Activated CD4-positive, alpha-beta memory T cell treated with anti-CD3 and anti-CD28 coated beads for 36 hours (primary cell): ENCODE measurements at regions not wholly inside any gene's neighbourhood (a gene's known extent, or its start where the extent isn't known, plus 50 kb on each side); places are given as distances from the start of the nearest gene placed in this dataset.

Source experiments
- CTCF ChIA-PET: fragments of 350-600 bp; sonication (Branson Sonifier 250); formaldehyde crosslinking; loops from one replicate; lab custom pipeline; 2021; ENCODE audit warnings: antibody characterized with exemption, inconsistent platforms; lab: Charles Lee
- POLR2A ChIA-PET: fragments of 350-600 bp; sonication (Branson Sonifier 250); formaldehyde crosslinking; loops from one replicate; lab custom pipeline; 2021; ENCODE audit warnings: antibody characterized with exemption; lab: Charles Lee
- DNase-seq: peaks from one replicate; pipeline ENCODE4 v3.0.0-alpha.2; 2020
- H3K27ac Mint-ChIP-seq: one replicate; pipeline ENCODE4 v1.8.0; 2021; ENCODE audit warnings: mixed read lengths
- H3K27me3 Mint-ChIP-seq: one replicate; pipeline ENCODE4 v1.8.0; 2021; ENCODE audit warnings: mixed read lengths
- H3K36me3 Mint-ChIP-seq: one replicate; pipeline ENCODE4 v1.8.0; 2021; ENCODE audit warnings: mixed read lengths
- H3K4me1 Mint-ChIP-seq: one replicate; pipeline ENCODE4 v1.8.0; 2021; ENCODE audit warnings: low read depth, mixed read lengths
- H3K4me3 Mint-ChIP-seq: one replicate; pipeline ENCODE4 v1.8.0; 2021; ENCODE audit warnings: mild to moderate bottlenecking, mixed read lengths
- H3K9me3 Mint-ChIP-seq: one replicate; pipeline ENCODE4 v1.8.0; 2021; ENCODE audit warnings: mixed read lengths
- intact Hi-C: fragments of 100-400 bp; cut with micrococcal nuclease; formaldehyde crosslinking; loops from one replicate; pipeline ENCODE4 v1.15.1; 2023

DNA sequence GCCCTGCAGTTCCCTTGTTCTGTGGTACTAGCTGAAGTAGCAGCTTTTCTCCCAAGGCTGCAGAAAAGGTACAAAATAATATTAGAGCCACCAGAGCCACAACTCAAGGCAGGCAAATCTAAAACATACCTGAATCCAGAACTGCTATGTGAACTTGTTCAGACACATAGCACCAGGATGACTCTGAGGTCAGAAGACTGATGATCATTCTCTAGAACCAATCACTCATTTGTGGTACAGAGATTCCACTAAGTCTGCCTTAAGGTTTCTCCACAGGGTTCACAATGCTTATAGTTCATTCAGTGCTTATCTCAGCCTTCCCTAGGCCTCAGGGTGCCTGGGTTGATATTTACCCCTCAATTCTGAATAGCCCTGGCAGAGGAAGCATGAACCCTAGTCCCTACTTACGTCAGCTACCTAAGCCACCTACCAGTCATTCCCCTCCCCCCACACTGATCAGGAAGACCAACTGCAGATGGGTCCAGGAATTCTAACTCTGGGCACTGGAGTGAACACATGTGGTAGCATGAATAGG, 140.9 kb upstream of the MOCS1 start:
- no peak overlapping the region for H3K27ac Mint-ChIP-seq
- H3K27me3 Mint-ChIP-seq: peaks cover 12% of the 10 kb centered on the region
- H3K9me3 Mint-ChIP-seq: no peaks in the 10 kb centered on the region
- POLR2A ChIA-PET: no interaction called here
- no peaks in the 10 kb centered on the region for H3K4me1 Mint-ChIP-seq
- DNase-seq: no peak
- intact Hi-C loops: no loop called here
- H3K4me3 Mint-ChIP-seq: no peak overlapping the region
- H3K36me3 Mint-ChIP-seq: no peaks in the 10 kb centered on the region
- CTCF ChIA-PET: no interaction called here

DNA sequence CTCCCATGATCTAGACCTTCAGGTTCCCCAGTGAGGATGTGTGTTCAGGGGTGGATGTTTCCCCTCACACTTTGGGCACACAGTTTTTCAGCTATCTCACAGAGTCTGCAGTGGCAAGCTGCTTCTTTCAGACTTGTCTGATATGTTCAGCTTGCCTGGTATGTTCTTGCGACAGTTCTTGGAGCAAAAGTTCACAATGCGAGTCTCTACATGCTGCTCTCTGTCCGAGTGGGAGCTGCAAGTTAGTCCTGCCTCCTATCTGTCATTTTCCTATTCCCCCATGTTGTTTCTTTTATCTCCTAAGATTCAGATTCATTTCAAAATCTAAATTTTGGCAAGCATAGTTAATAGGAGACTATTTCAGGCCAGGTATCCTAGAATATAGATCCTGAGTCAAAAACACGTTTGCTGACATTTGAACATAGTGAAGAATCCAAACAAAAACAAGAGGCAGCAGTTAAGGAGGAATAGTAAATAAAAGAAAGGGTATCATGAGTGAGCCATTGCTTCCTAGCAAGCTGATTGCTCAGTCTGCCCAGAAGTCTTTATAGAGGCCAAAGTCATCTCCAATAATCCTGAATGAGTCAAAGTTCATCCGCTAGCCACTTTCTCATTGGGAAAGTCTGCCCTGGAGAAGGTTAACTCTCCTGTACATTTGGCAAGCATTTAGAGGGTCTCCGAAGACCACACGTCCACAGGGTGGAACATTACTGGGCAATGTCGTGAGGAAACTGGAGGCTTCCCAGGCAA, 140.2 kb upstream of the MOCS1 start:
- Mint-ChIP-seq H3K36me3 (no peaks in the 10 kb centered on the region), H3K4me1 (no peaks in the 10 kb centered on the region), H3K27me3 (peaks cover 12% of the 10 kb centered on the region), H3K9me3 (no peaks in the 10 kb centered on the region), H3K27ac (no peak overlapping the region), H3K4me3 (no peak overlapping the region)
- no peak for DNase-seq
- intact Hi-C loops: no loop called here
- CTCF ChIA-PET: interaction anchor here (0.9 kb wide), 1 partner anchor 209 kb away, joined by 3 read pairs; no protein-coding TSS in a partner anchor
- POLR2A ChIA-PET: no interaction called here

DNA sequence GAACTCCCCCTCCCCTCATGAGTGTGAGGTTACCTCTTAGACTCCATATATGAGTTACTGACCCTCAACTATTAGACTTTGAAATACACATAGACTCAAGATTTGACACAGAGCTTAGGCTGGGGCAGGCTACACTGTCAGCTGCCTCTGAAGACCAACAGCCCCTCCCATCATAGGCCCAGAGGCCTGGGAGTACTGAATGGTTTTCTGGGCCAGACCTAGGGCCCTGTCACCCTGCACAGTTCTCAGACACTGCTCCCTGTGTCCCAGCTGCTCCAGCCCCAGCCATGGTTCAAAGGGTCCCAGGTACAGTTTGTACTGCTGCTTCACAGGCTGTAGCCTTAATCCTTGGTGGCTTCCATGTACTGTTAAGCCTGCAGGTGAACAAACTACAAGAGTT, 132.1 kb upstream of the MOCS1 start:
- CTCF ChIA-PET: no interaction called here
- H3K27ac Mint-ChIP-seq: no peak overlapping the region
- intact Hi-C loops: no loop called here
- H3K36me3 Mint-ChIP-seq: no peaks in the 10 kb centered on the region
- H3K27me3 Mint-ChIP-seq: peaks cover 3% of the 10 kb centered on the region
- no peaks in the 10 kb centered on the region for H3K4me1 Mint-ChIP-seq
- no peak overlapping the region for H3K4me3 Mint-ChIP-seq
- peaks cover 4% of the 10 kb centered on the region for H3K9me3 Mint-ChIP-seq
- no peak for DNase-seq
- POLR2A ChIA-PET: no interaction called here

DNA sequence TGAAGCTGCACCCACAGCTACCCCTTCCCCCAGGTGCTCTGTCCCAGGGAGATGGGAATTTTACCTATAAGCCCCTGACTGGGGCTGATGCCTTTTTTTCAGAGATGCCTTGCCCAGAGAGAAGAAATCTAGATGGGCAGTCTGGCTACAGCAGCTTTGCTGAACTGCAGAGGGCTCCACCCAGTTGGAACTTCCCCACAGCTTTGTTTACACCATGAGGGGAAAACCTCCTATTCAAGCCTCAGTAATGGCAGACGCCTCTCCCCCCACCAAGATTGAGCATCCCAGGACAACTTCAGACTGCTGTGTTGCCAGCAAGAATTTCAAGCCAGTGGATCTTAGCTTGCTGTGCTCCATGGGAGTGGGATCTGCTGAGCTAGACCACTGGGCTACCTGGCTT, 122.6 kb upstream of the MOCS1 start:
- intact Hi-C loops: no loop called here
- Mint-ChIP-seq H3K4me1 (no peaks in the 10 kb centered on the region), H3K36me3 (no peaks in the 10 kb centered on the region), H3K9me3 (no peaks in the 10 kb centered on the region), H3K27me3 (no peaks in the 10 kb centered on the region), H3K4me3 (no peak overlapping the region), H3K27ac (no peak overlapping the region)
- no peak for DNase-seq
- CTCF ChIA-PET: no interaction called here
- POLR2A ChIA-PET: no interaction called here

DNA sequence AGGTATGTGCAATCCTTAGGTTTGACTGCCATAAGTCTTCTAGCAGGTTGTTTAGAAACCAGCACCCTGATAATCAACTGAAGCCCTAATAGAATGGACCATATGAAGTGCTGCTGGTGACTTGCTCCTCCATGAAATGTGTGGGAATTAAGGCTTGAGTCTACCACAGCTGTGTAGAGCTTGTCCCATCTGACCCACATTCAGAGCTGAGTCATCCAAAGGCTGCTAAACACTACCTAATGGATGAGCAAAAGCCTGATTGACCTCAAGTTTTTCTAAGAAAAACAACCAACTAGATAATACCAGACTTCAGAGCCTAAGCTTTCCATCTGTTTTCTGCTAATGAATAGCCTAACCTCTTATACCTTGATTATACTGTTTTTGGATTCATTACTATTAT, 120.3 kb upstream of the MOCS1 start:
- H3K4me1 Mint-ChIP-seq: no peaks in the 10 kb centered on the region
- no peak for DNase-seq
- POLR2A ChIA-PET: no interaction called here
- H3K27ac Mint-ChIP-seq: no peak overlapping the region
- CTCF ChIA-PET: no interaction called here
- no peak overlapping the region for H3K4me3 Mint-ChIP-seq
- H3K36me3 Mint-ChIP-seq: no peaks in the 10 kb centered on the region
- no peaks in the 10 kb centered on the region for H3K27me3 Mint-ChIP-seq
- intact Hi-C loops: no loop called here
- H3K9me3 Mint-ChIP-seq: no peaks in the 10 kb centered on the region

DNA sequence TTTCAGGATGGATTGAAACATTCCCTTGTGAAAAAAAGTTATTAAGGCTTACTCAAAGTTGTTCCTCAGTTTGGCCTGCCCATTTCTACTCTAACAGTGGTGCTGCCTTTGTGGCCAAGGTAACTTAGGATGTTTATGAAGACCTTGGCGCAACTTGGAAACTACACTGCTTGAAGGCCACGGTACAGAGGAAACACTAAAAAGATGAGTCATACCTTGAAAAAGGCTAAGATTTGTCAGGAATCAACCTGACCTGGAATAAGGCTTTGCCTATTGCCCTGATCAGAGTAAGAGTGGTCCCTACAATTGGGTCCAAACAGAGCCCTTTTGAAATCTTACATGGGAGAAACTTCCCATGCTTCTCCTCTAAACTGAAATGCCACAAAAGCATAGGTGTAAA, 119.9 kb upstream of the MOCS1 start:
- no peak overlapping the region for H3K27ac Mint-ChIP-seq
- H3K36me3 Mint-ChIP-seq: no peaks in the 10 kb centered on the region
- no peaks in the 10 kb centered on the region for H3K4me1 Mint-ChIP-seq
- H3K9me3 Mint-ChIP-seq: no peaks in the 10 kb centered on the region
- no peaks in the 10 kb centered on the region for H3K27me3 Mint-ChIP-seq
- no peak for DNase-seq
- H3K4me3 Mint-ChIP-seq: no peak overlapping the region
- intact Hi-C loops: no loop called here
- ChIA-PET CTCF (no interaction called here), POLR2A (no interaction called here)

DNA sequence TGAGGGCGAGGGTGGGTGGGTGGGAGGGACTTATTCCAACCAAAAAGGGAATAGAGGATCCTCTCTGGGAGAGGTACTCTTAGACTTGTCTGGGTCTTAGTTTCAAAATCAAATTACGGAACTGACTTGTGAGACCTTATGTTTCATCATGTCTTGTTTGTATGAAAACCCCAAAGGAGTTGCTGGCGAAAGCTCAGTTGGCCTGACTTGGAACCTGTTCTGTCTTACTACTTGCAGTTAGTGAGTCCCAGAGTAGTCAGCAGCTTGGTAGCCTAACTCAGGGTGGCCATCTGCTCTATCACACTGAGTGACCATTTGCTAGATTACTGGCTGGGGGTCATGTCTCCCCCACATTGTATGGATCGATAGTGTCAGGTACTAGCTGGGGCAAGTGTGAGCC, 114.9 kb upstream of the MOCS1 start:
- DNase-seq: no peak
- no peaks in the 10 kb centered on the region for H3K4me1 Mint-ChIP-seq
- no peaks in the 10 kb centered on the region for H3K36me3 Mint-ChIP-seq
- ChIA-PET CTCF (no interaction called here), POLR2A (no interaction called here)
- no peak overlapping the region for H3K27ac Mint-ChIP-seq
- no peaks in the 10 kb centered on the region for H3K27me3 Mint-ChIP-seq
- H3K9me3 Mint-ChIP-seq: no peaks in the 10 kb centered on the region
- intact Hi-C loops: no loop called here
- no peak overlapping the region for H3K4me3 Mint-ChIP-seq

DNA sequence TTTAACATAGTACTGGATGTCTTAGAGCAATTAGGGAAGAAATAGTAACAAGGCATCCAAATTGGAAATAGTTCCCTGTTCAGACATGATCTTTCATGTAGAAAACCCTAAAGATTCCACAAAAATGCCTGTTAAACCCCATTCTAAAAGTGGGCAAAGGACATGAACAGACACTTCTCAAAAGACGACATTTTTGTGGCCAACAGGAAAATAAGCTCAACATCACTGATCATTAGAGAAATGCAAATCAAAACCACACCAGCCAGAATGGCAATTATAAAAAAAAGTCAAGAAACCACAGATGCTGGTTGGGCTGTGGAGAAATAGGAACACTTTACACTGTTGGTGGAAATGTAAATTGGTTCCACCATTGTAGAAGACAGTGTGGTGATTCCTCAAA, 109.9 kb upstream of the MOCS1 start:
- POLR2A ChIA-PET: no interaction called here
- CTCF ChIA-PET: no interaction called here
- H3K27ac Mint-ChIP-seq: no peak overlapping the region
- H3K4me3 Mint-ChIP-seq: no peak overlapping the region
- H3K27me3 Mint-ChIP-seq: no peaks in the 10 kb centered on the region
- intact Hi-C loops: no loop called here
- no peak for DNase-seq
- H3K9me3 Mint-ChIP-seq: no peaks in the 10 kb centered on the region
- H3K4me1 Mint-ChIP-seq: no peaks in the 10 kb centered on the region
- no peaks in the 10 kb centered on the region for H3K36me3 Mint-ChIP-seq

DNA sequence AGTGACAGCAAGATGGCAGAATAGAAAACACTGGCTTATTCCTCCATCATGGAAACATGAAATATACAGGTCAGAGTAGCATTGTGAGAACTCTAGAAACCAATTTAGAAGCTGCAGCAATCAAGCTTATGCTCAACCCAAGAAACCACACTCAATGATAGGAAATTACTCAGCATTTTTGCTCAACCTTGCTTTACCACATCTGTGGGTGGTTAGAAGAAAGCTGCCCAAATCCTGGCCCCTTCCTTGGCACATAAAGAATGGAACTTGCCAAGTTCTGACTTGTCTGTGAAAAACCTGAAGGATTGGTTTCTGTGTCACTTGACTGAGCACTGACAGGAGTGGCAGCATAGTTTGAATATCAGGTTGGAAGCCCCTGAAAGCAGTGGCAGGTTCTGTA, 108.0 kb upstream of the MOCS1 start:
- intact Hi-C loops: no loop called here
- POLR2A ChIA-PET: no interaction called here
- Mint-ChIP-seq H3K36me3 (no peaks in the 10 kb centered on the region), H3K27ac (no peak overlapping the region), H3K27me3 (no peaks in the 10 kb centered on the region), H3K4me3 (no peak overlapping the region), H3K9me3 (no peaks in the 10 kb centered on the region), H3K4me1 (no peaks in the 10 kb centered on the region)
- CTCF ChIA-PET: interaction anchor here (0.8 kb wide), 1 partner anchor 176 kb away, joined by 3 read pairs; no protein-coding TSS in a partner anchor
- no peak for DNase-seq

DNA sequence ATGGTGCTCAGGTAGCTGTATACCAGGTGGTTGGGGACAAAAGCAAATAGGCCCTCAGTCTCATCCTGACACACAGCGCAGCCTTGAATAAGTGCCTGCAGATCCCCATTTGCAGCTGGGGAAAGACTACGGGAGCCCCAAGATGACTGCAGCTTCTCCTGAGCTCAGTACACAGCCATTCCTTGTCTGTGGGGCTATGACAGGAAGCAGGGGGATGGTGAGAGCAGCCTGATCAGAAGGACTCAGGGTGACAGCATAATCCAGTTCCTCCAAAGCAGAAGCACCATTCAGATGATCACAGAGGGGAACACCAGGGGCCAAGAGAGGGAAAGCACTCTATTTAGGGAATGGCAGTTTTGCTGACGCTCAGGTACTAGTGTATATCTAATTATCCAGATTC, 104.8 kb upstream of the MOCS1 start:
- H3K4me1 Mint-ChIP-seq: no peaks in the 10 kb centered on the region
- intact Hi-C loops: no loop called here
- CTCF ChIA-PET: no interaction called here
- H3K4me3 Mint-ChIP-seq: no peak overlapping the region
- POLR2A ChIA-PET: no interaction called here
- H3K9me3 Mint-ChIP-seq: no peaks in the 10 kb centered on the region
- no peak overlapping the region for H3K27ac Mint-ChIP-seq
- no peaks in the 10 kb centered on the region for H3K36me3 Mint-ChIP-seq
- no peaks in the 10 kb centered on the region for H3K27me3 Mint-ChIP-seq
- no peak for DNase-seq

DNA sequence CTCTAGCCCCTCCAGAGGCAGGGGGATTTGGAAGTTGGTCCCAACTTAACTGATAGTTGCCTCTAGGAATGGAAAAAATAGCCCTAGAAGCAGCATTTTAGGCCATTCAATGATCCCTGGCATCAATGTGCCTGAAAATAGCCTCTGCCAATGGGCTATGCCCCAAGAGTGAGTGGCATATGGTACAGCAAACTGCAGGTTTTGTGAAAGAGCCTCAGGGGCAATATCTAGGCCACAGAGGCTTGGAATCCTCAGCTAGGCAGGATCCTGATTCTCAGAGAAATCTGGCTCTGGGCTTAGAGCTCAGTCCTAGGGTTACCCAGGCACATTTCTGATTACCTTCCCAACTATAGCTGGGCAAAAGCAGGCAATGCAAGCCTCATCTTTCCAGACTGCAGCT, 104.4 kb upstream of the MOCS1 start:
- no peak overlapping the region for H3K4me3 Mint-ChIP-seq
- DNase-seq: no peak
- intact Hi-C loops: no loop called here
- CTCF ChIA-PET: no interaction called here
- no peaks in the 10 kb centered on the region for H3K36me3 Mint-ChIP-seq
- no peaks in the 10 kb centered on the region for H3K9me3 Mint-ChIP-seq
- no peaks in the 10 kb centered on the region for H3K27me3 Mint-ChIP-seq
- no peak overlapping the region for H3K27ac Mint-ChIP-seq
- no peaks in the 10 kb centered on the region for H3K4me1 Mint-ChIP-seq
- POLR2A ChIA-PET: no interaction called here

DNA sequence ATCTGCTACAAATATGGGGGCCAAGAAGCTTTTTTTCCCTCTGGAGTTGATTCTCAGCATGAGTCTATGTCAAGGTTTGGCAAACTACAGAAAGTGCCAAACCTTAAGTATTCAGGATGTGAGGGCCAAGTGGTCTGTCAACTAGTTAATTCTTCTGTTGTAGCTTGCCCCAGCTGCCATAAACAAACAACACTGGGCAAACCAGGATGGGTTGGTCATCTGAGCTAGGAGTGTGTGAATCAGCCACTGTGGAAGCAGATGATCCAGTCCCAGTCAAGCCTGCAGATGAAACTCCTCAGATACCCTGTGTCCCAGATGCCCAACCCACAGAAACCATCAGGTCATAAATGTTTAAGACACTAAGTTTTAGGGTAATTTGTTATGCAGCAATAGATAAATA, 103.0 kb upstream of the MOCS1 start:
- intact Hi-C loops: no loop called here
- no peak overlapping the region for H3K4me3 Mint-ChIP-seq
- ChIA-PET CTCF (no interaction called here), POLR2A (no interaction called here)
- H3K27ac Mint-ChIP-seq: no peak overlapping the region
- no peaks in the 10 kb centered on the region for H3K9me3 Mint-ChIP-seq
- no peaks in the 10 kb centered on the region for H3K27me3 Mint-ChIP-seq
- H3K4me1 Mint-ChIP-seq: no peaks in the 10 kb centered on the region
- no peaks in the 10 kb centered on the region for H3K36me3 Mint-ChIP-seq
- DNase-seq: no peak

DNA sequence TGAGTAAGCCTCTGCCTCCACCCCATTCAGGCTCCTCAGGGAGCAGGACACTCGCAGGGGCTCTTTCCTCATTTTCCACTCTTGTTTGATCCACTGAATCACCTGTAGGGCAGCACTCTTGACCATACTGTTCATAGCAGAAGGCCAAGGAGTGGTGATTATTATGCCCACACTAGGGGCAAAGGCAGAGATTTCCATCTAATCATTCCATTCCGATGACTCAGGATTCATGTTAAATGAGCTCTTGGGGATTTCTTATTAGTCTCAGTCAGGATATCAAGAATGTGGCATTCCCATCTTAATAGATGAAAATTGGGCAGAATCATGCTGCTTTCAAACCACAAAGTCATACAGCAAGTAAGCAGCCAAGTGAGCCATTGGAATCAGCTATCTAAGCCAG, 101.9 kb upstream of the MOCS1 start:
- Mint-ChIP-seq H3K27ac (no peak overlapping the region), H3K4me3 (no peak overlapping the region), H3K27me3 (no peaks in the 10 kb centered on the region), H3K4me1 (no peaks in the 10 kb centered on the region), H3K9me3 (no peaks in the 10 kb centered on the region), H3K36me3 (no peaks in the 10 kb centered on the region)
- POLR2A ChIA-PET: no interaction called here
- intact Hi-C loops: no loop called here
- DNase-seq: no peak
- CTCF ChIA-PET: no interaction called here
